ENCODE measurements at regions not wholly inside any gene's neighbourhood (a gene's known extent, or its start where the extent isn't known, plus 50 kb on each side); places are given as distances from the start of the nearest gene placed in this dataset.
A peak's percentile ranks its signal among the peaks of the same experiment; 100 is the strongest.

DNA sequence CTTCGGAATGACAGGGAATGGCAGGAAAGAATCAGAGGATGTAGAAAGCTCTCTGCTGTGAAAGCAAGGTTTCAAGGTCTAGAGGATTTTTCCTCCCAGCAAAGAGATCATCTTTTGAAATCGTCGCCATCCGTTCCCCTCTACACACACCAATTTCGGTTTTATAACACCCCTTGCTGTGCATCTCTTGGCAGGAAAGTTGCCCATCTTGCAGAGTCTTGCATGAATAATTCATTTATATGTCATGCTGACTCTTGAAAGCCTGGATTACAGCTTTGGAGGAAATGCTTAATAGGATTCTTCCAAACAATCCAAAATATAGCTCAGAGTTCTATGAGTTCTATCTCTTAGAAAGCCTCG is 262.7 kb downstream of the CHL1 start:
- Mint-ChIP-seq H3K4me3 (no peak overlapping the region), H3K4me1 (no peaks in the 10 kb centered on the region), H3K27me3 (no peaks in the 10 kb centered on the region), H3K36me3 (ENCODE audit: low read depth) (no peaks in the 10 kb centered on the region), H3K9me3 (peaks cover 1% of the 10 kb centered on the region), H3K27ac (no peak overlapping the region)
- ChIA-PET POLR2A (no interaction called here), CTCF (no interaction called here)
- no peak for DNase-seq

DNA sequence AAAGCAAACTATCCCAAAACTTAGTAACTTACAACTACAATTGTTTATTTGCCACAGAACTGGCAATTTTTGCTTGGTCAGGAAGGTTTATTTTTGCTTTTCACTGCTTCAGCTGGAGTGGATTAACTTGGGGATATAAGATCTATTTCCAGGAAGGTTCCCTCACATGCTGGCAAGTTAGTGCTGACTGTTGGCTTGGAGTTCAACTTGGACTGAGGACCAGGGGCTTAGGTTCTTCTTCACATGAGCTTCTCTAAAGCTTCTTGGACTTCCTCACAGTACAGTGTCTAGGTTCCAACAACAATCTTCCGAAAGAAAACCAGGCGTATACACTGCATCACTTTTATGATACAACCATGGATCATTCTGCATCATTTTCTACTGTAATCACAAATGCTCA is 264.4 kb downstream of the CHL1 start:
- H3K9me3 Mint-ChIP-seq = no peaks in the 10 kb centered on the region
- no peak for DNase-seq
- H3K27me3 Mint-ChIP-seq = no peaks in the 10 kb centered on the region
- H3K36me3 Mint-ChIP-seq (ENCODE audit: low read depth) = no peaks in the 10 kb centered on the region
- ChIA-PET CTCF (no interaction called here), POLR2A (no interaction called here)
- H3K4me1 Mint-ChIP-seq = no peaks in the 10 kb centered on the region
- H3K4me3 Mint-ChIP-seq = no peak overlapping the region
- H3K27ac Mint-ChIP-seq = no peak overlapping the region

DNA sequence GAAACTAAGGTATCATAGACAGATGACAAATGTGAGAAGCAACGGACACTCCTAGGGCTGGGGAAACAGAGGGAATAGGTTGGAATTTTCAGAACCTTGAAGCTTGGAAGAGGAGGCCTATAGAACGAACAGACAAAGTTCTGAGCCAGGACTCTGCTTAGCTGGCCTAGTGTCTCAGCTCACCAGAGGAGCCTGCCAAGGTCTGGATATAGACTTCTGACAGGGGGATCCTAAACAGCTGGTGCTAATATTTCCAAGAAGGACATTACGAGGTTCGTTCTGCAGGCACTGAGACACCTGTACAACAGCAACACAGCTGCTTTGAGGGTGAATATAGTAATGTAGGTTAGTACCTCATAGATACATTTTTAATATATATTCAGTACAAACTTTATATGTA is 266.3 kb downstream of the CHL1 start:
- H3K4me3 Mint-ChIP-seq = no peak overlapping the region
- DNase-seq = no peak
- H3K27me3 Mint-ChIP-seq = no peaks in the 10 kb centered on the region
- no peaks in the 10 kb centered on the region for H3K9me3 Mint-ChIP-seq
- POLR2A ChIA-PET = no interaction called here
- no peaks in the 10 kb centered on the region for H3K4me1 Mint-ChIP-seq
- CTCF ChIA-PET = no interaction called here
- H3K36me3 Mint-ChIP-seq (ENCODE audit: low read depth) = no peaks in the 10 kb centered on the region
- no peak overlapping the region for H3K27ac Mint-ChIP-seq

DNA sequence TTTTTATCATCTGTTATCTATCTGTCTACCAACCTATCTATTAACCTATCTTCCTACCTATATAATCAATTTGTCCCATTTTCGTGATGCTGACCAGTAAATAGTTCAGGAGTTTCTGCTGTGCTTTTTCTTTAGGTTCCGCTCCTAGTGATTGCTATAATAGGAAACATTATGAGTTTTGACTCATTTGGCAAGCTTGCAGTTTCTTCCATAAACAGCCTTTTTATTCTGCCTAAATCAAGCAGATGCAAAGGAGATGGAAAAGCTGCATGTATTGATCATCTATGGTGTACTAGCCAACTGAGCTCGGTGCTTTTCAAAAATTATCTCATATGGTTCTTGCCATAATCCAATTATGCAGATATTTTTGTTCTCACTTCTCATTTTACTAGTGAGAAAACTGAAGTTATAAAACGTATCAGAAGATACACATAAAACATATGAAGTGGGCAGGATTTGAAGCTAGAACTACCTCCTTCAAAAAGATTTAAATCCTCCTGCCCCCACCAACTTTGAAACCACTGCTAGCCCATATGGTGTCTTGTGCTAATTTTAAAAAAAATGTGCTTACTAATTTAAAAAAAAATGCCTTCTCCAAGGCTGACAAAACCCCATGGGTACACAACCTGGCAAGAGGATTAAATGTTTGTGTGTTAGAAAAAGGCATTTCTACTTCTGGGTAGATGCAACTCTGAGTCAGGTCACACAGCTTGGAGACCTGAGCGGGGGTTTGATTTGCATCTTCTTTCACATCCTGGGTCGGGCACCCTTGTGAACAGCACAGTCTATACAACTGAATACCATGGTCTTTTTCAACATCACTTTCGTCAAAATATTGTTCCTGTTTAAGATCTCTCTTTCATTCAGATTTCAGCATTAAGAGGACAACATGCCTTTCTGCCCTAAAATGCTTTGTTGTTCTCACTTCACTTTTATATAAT is 267.0 kb downstream of the CHL1 start:
- no peaks in the 10 kb centered on the region for H3K9me3 Mint-ChIP-seq
- CTCF ChIA-PET = no interaction called here

GRCh38 chr3:464255-464654 is 267.7 kb downstream of the CHL1 start:
- Mint-ChIP-seq H3K27ac (no peak overlapping the region), H3K27me3 (no peaks in the 10 kb centered on the region), H3K36me3 (ENCODE audit: low read depth) (no peaks in the 10 kb centered on the region), H3K4me3 (no peak overlapping the region), H3K4me1 (no peaks in the 10 kb centered on the region), H3K9me3 (no peaks in the 10 kb centered on the region)
- no peak for DNase-seq
- POLR2A ChIA-PET = interaction anchor here (0.7 kb wide), 1 partner anchor 73 kb away, joined by 4 read pairs; no protein-coding TSS in a partner anchor
- CTCF ChIA-PET = no interaction called here

More for the DNA sequence above, 267.0 kb downstream of the CHL1 start:
- DNase-seq = no peak
- H3K27me3 Mint-ChIP-seq = no peaks in the 10 kb centered on the region
- no peak overlapping the region for H3K4me3 Mint-ChIP-seq
- POLR2A ChIA-PET = interaction anchor here (0.7 kb wide), 1 partner anchor 73 kb away, joined by 4 read pairs; no protein-coding TSS in a partner anchor
- no peak overlapping the region for H3K27ac Mint-ChIP-seq
- no peaks in the 10 kb centered on the region for H3K36me3 Mint-ChIP-seq (ENCODE audit: low read depth)
- no peaks in the 10 kb centered on the region for H3K4me1 Mint-ChIP-seq

- ChIA-PET CTCF (no interaction called here), POLR2A (interaction anchor here (0.6 kb wide), 1 partner anchor 18 kb away, joined by 5 read pairs; no protein-coding TSS in a partner anchor)
- Mint-ChIP-seq H3K27ac (no peak overlapping the region), H3K4me1 (no peaks in the 10 kb centered on the region), H3K9me3 (peaks cover 3% of the 10 kb centered on the region), H3K36me3 (ENCODE audit: low read depth) (no peaks in the 10 kb centered on the region), H3K27me3 (no peaks in the 10 kb centered on the region), H3K4me3 (no peak overlapping the region)
- DNase-seq = no peak
Measured at GRCh38 chr3:468172-468571, 271.6 kb downstream of the CHL1 start.

GRCh38 chr3:473033-473800 is 276.7 kb downstream of the CHL1 start:
- no peak for DNase-seq
- H3K4me1 Mint-ChIP-seq = no peaks in the 10 kb centered on the region
- peaks cover 10% of the 10 kb centered on the region for H3K9me3 Mint-ChIP-seq
- CTCF ChIA-PET = no interaction called here
- no peak overlapping the region for H3K4me3 Mint-ChIP-seq
- H3K27ac Mint-ChIP-seq = no peak overlapping the region
- POLR2A ChIA-PET = no interaction called here
- no peaks in the 10 kb centered on the region for H3K27me3 Mint-ChIP-seq
- H3K36me3 Mint-ChIP-seq (ENCODE audit: low read depth) = no peaks in the 10 kb centered on the region

DNA sequence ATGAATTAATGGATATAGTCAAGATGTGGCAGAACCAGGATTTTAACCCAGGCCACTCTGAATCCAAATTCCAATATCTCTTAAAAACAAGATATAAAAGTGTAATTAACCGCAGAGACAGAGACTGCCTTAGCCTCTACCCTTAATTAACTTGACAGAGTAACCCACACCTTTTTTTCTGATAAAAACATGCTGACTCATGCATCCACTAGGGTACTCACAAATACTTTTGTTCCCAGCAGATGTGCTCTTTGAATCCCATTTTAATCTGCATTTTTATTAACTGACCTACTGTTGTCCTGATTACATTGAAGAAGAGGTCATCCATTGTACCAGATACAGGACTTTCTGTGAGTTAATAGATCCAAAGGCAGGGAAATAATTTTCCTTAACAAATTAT is 278.3 kb downstream of the CHL1 start:
- Mint-ChIP-seq H3K9me3 (peaks cover 11% of the 10 kb centered on the region), H3K36me3 (ENCODE audit: low read depth) (no peaks in the 10 kb centered on the region), H3K4me3 (no peak overlapping the region), H3K27ac (no peak overlapping the region), H3K27me3 (no peaks in the 10 kb centered on the region), H3K4me1 (no peaks in the 10 kb centered on the region)
- ChIA-PET POLR2A (no interaction called here), CTCF (no interaction called here)
- DNase-seq = no peak

- H3K36me3 Mint-ChIP-seq (ENCODE audit: low read depth) = no peaks in the 10 kb centered on the region
- no peaks in the 10 kb centered on the region for H3K27me3 Mint-ChIP-seq
- H3K4me3 Mint-ChIP-seq = no peak overlapping the region
- ChIA-PET CTCF (no interaction called here), POLR2A (no interaction called here)
- H3K4me1 Mint-ChIP-seq = no peaks in the 10 kb centered on the region
- no peak overlapping the region for H3K27ac Mint-ChIP-seq
- no peak for DNase-seq
- H3K9me3 Mint-ChIP-seq = peaks cover 5% of the 10 kb centered on the region
Measured at GRCh38 chr3:480070-480469, 283.5 kb downstream of the CHL1 start.

- ChIA-PET POLR2A (no interaction called here), CTCF (no interaction called here)
- Mint-ChIP-seq H3K27me3 (no peaks in the 10 kb centered on the region), H3K36me3 (ENCODE audit: low read depth) (no peaks in the 10 kb centered on the region), H3K9me3 (peaks cover 5% of the 10 kb centered on the region), H3K27ac (no peak overlapping the region), H3K4me1 (no peaks in the 10 kb centered on the region), H3K4me3 (no peak overlapping the region)
- no peak for DNase-seq
Measured at GRCh38 chr3:481111-481510, 284.5 kb downstream of the CHL1 start.

- ChIA-PET POLR2A (no interaction called here), CTCF (no interaction called here)
- no peak for DNase-seq
- Mint-ChIP-seq H3K36me3 (ENCODE audit: low read depth) (no peaks in the 10 kb centered on the region), H3K9me3 (peaks cover 5% of the 10 kb centered on the region), H3K4me1 (no peaks in the 10 kb centered on the region), H3K4me3 (no peak overlapping the region), H3K27ac (no peak overlapping the region), H3K27me3 (no peaks in the 10 kb centered on the region)
Measured at GRCh38 chr3:481680-482079, 285.1 kb downstream of the CHL1 start.

DNA sequence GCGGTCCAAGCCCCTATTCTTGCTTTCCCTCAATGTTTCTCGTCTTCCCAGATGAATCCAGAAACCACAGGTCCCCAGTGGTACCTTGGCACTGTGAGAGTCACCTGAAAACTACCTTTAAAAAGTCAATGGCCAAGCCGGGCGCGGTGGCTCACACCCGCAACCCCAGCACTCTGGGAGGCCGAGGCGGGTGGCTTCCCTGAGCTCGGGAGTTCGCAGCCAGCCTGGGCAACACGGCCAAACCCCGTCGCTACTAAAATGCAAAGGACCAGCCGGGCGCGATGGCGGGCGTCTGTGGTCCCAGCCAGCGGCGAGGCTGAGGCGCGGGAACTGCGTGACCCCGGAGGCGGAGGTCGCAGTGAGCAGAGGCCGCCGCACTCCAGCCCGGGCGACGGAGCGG is 285.9 kb downstream of the CHL1 start:
- H3K4me1 Mint-ChIP-seq = no peaks in the 10 kb centered on the region
- no peak overlapping the region for H3K4me3 Mint-ChIP-seq

DNA sequence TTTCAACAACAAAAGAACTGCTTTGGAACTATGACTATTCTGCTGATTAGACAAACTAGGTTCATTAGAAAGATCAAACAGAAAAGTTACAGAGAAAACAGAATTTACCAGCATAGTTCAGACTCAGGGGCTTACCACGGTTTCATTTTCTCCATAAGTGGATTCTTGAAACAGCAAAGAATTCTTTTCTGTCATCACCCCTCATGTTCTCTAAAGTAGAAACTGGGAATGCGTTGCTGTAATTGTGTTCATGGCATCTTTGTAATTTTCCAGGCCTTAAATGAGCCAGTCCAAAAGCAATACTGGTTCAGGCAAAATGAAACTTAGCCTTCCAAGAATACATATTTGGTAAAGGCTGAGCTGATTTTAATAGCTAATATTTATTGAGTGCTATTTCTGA is 287.8 kb downstream of the CHL1 start:
- ChIA-PET POLR2A (no interaction called here), CTCF (no interaction called here)
- H3K27ac Mint-ChIP-seq = no peak overlapping the region
- H3K27me3 Mint-ChIP-seq = no peaks in the 10 kb centered on the region
- H3K9me3 Mint-ChIP-seq = no peaks in the 10 kb centered on the region
- no peaks in the 10 kb centered on the region for H3K4me1 Mint-ChIP-seq
- no peak for DNase-seq
- no peaks in the 10 kb centered on the region for H3K36me3 Mint-ChIP-seq (ENCODE audit: low read depth)
- no peak overlapping the region for H3K4me3 Mint-ChIP-seq

More for the DNA sequence above, 285.9 kb downstream of the CHL1 start:
- Mint-ChIP-seq H3K27me3 (no peaks in the 10 kb centered on the region), H3K9me3 (peaks cover 5% of the 10 kb centered on the region), H3K27ac (peak overlapping the region; percentile 44), H3K36me3 (ENCODE audit: low read depth) (no peaks in the 10 kb centered on the region)
- DNase-seq = no peak
- ChIA-PET POLR2A (no interaction called here), CTCF (no interaction called here)

Data from activated CD4-positive, alpha-beta T cell treated with anti-CD3 and anti-CD28 coated beads, Interleukin-2, amount 10 ng/mL, durations not matched to agents 7 days and 5 days (primary cell).